WTC11 (cell line): ENCODE measurements at regions not wholly inside any gene's neighbourhood (a gene's known extent, or its start where the extent isn't known, plus 50 kb on each side); places are given as distances from the start of the nearest gene placed in this dataset.

ENCODE experiments used
- NR1H2 ChIP-seq: sonication (generic); formaldehyde crosslinking; IDR thresholded peaks from 2 replicates; pipeline ENCODE4 v1.9.0; 2021; ENCODE audit warnings: mild to moderate bottlenecking, moderate library complexity, missing genetic modification reagents
- RELA ChIP-seq: sonication (generic); formaldehyde crosslinking; IDR thresholded peaks from 2 replicates; pipeline ENCODE4 v1.8.1; 2022; ENCODE audit warnings: missing genetic modification reagents, mild to moderate bottlenecking, borderline replicate concordance
- TEAD4 ChIP-seq: sonication (generic); formaldehyde crosslinking; IDR thresholded peaks from 2 replicates; pipeline ENCODE4 v1.8.0; 2022; ENCODE audit warnings: mild to moderate bottlenecking, missing genetic modification reagents
- ZNF232 ChIP-seq: sonication (generic); formaldehyde crosslinking; IDR thresholded peaks from 2 replicates; pipeline ENCODE4 v1.8.0; 2022; ENCODE audit warnings: mild to moderate bottlenecking, missing genetic modification reagents

DNA sequence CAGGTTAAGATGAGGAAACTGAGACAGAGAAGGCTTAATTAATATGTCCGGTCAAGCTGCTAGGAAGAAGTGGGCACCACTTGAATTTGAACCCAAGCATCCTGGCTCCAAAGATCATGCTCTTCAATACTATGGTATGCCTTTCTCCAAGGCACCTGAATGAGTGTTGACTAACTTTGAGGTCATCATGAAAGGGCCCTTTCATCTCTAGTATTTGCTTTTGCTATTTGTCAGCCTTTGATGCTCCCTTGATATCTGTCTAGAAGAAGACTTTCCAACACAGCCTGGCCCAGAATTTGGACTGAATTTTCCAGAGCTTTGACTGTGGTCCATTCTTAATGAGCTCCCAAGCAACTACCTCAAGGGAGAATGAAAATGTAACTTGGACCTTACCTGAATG is 179.1 kb upstream of the DKK2 start:
- no peak for TF ChIP-seq NR1H2 (CRISPR knock-in tag)
- TF ChIP-seq ZNF232 (CRISPR knock-in tag), result no peak
- TF ChIP-seq RELA (CRISPR knock-in tag), result no peak
- TF ChIP-seq TEAD4, result no peak
